B cell (primary cell): ENCODE measurements at regions not wholly inside any gene's neighbourhood (a gene's known extent, or its start where the extent isn't known, plus 50 kb on each side); places are given as distances from the start of the nearest gene placed in this dataset.

Experiments
- ATAC-seq: fragments of 200-7000 bp; cut with Tn5 transposase; one replicate; pipeline ENCODE4 v1.10.0; 2021; ENCODE audit warnings: low read depth, mild to moderate bottlenecking, moderate number of reproducible peaks, moderate library complexity
- CTCF ChIA-PET: fragments of 350-600 bp; sonication (Branson Sonifier 250); formaldehyde crosslinking; loops from one replicate; lab custom pipeline; 2021; ENCODE audit warnings: antibody characterized with exemption, inconsistent platforms; lab: Charles Lee
- POLR2A ChIA-PET: fragments of 350-600 bp; sonication (Branson Sonifier 250); formaldehyde crosslinking; loops from one replicate; lab custom pipeline; 2021; ENCODE audit warnings: antibody characterized with exemption; lab: Charles Lee
- DNase-seq: peaks from one replicate; pipeline ENCODE4 v3.0.0; 2013
- H2AFZ ChIP-seq: 2 replicates; pipeline ENCODE4 v1.6.1; 2012; ENCODE audit warnings: mild to moderate bottlenecking, low read depth, low read length; ENCODE audit not compliant: insufficient read depth, poor library complexity, severe bottlenecking
- H3K27ac ChIP-seq, 2 donors: 1 replicate in 1 of 2; 2 replicates in 1 of 2; pipeline ENCODE4 v1.5.1; 2012 to 2013; ENCODE audit warnings: low read length in 2 of 2, mild to moderate bottlenecking in 2 of 2, moderate library complexity in 1 of 2
- H3K27me3 ChIP-seq, 4 experiments: fragments of 200-600 bp in 1 of 4; sonication (generic) in 1 of 4; replicated peaks in 1 of 4; 1 replicate in 2 of 4; 2 replicates in 2 of 4; pipeline versions ENCODE4 v1.6.1 to v1.7.0; 2013 to 2016; ENCODE audit warnings: low read length in 3 of 4, mild to moderate bottlenecking in 2 of 4, mixed read lengths in 1 of 4, moderate library complexity in 1 of 4; ENCODE audit not compliant: insufficient read depth in 4 of 4, control insufficient read depth in 3 of 4; ENCODE audit errors: control extremely low read depth in 1 of 4
- H3K36me3 ChIP-seq, 2 experiments: replicated peaks in 1 of 2; 1 replicate in 1 of 2; 2 replicates in 1 of 2; pipeline versions ENCODE4 v1.6.1 to v1.7.1; 2013; ENCODE audit warnings: low read length in 1 of 2; ENCODE audit not compliant: insufficient read depth in 2 of 2, control insufficient read depth in 1 of 2; ENCODE audit errors: control extremely low read depth in 1 of 2, extremely low read depth in 1 of 2
- H3K4me1 ChIP-seq, 2 donors: fragments of 200-600 bp in 1 of 2; sonication (generic) in 1 of 2; 1 replicate in 1 of 2; 2 replicates in 1 of 2; pipeline versions ENCODE4 v1.5.1 to v1.6.1; 2013 to 2017; ENCODE audit warnings: low read length in 2 of 2; ENCODE audit not compliant: control insufficient read depth in 2 of 2, insufficient read depth in 2 of 2
- H3K4me2 ChIP-seq: replicated peaks from 2 replicates; pipeline ENCODE3; 2012; ENCODE audit warnings: mild to moderate bottlenecking, low read depth, low read length; ENCODE audit not compliant: poor library complexity, severe bottlenecking
- H3K4me3 ChIP-seq, 5 experiments: fragments of 200-600 bp in 1 of 5; sonication (generic) in 1 of 5; 1 replicate in 3 of 5; 2 replicates in 2 of 5; pipeline versions ENCODE4 v1.5.1 to v1.7.0; 2011 to 2016; ENCODE audit warnings: low read length in 4 of 5, mild to moderate bottlenecking in 4 of 5, low read depth in 2 of 5, control low read depth in 1 of 5, moderate library complexity in 1 of 5; ENCODE audit not compliant: insufficient read depth in 1 of 5; ENCODE audit errors: control extremely low read depth in 1 of 5, extremely low read depth in 1 of 5
- H3K79me2 ChIP-seq: fragments of 200-600 bp; sonication (generic); one replicate; pipeline ENCODE4 v1.6.0; 2016; ENCODE audit warnings: low read length; ENCODE audit not compliant: control insufficient read depth, insufficient read depth
- H3K9ac ChIP-seq: fragments of 200-600 bp; sonication (generic); 2 replicates; pipeline ENCODE4 v1.6.1; 2017; ENCODE audit warnings: mild to moderate bottlenecking, low read length, moderate library complexity
- H3K9me3 ChIP-seq, 3 donors: one replicate each; pipeline versions ENCODE4 v1.6.1 to v1.7.1; 2013; ENCODE audit warnings: low read length in 2 of 3; ENCODE audit not compliant: control insufficient read depth in 2 of 3, insufficient read depth in 1 of 3; ENCODE audit errors: control extremely low read depth in 1 of 3
- H4K20me1 ChIP-seq: 2 replicates; pipeline ENCODE4 v1.6.0; 2012; ENCODE audit warnings: mild to moderate bottlenecking, low read length; ENCODE audit not compliant: insufficient read depth, control insufficient read depth, poor library complexity, severe bottlenecking
- H3K27ac Mint-ChIP-seq: one replicate; pipeline ENCODE4 v1.8.0; 2021; ENCODE audit warnings: mixed read lengths
- H3K27me3 Mint-ChIP-seq: one replicate; pipeline ENCODE4 v1.8.0; 2021; ENCODE audit warnings: mixed read lengths
- H3K4me1 Mint-ChIP-seq: one replicate; pipeline ENCODE4 v1.8.0; 2021; ENCODE audit warnings: mixed read lengths
- H3K4me3 Mint-ChIP-seq: one replicate; pipeline ENCODE4 v1.8.0; 2021; ENCODE audit warnings: mixed read lengths
- H3K9me3 Mint-ChIP-seq: one replicate; pipeline ENCODE4 v1.8.0; 2022; ENCODE audit warnings: mixed read lengths; ENCODE audit not compliant: insufficient read depth
- CTCF ChIP-seq: fragments of 200-600 bp; IDR thresholded peaks from one replicate; pipeline ENCODE4 v1.8.0; 2022; ENCODE audit warnings: antibody characterized with exemption, mild to moderate bottlenecking
- EZH2 ChIP-seq: IDR thresholded peaks from 2 replicates; pipeline ENCODE4 v1.6.1; 2012; ENCODE audit warnings: borderline replicate concordance, low read depth, mild to moderate bottlenecking, moderate library complexity, low read length; ENCODE audit not compliant: insufficient read depth, poor library complexity, severe bottlenecking
- WGBS: methylation state at CpG from one replicate; pipeline ENCODE4 v1.1.5; 2013; ENCODE audit warnings: missing lambda C conversion rate; ENCODE audit not compliant: insufficient coverage; 5-methylcytosine and 5-hydroxymethylcytosine counted together
- intact Hi-C: fragments of 100-400 bp; cut with micrococcal nuclease; formaldehyde crosslinking; loops from one replicate; pipeline ENCODE4 v1.10.0; 2022

- no peaks in the 10 kb centered on the region for H3K9me3 ChIP-seq
- H3K79me2 ChIP-seq: no peaks in the 10 kb centered on the region
- 94% methylated on average over 4 of the region's 6 CpGs for WGBS
- H3K4me1 Mint-ChIP-seq: no peaks in the 10 kb centered on the region
- H3K27me3 ChIP-seq: peaks cover 0 to 3% (median 0%) of the 10 kb centered on the region in 4 experiments
- CTCF ChIA-PET: no interaction called here
- TF ChIP-seq EZH2 (no peak), CTCF (no peak)
- H3K9me3 Mint-ChIP-seq: peaks cover 10% of the 10 kb centered on the region
- H3K4me3 ChIP-seq: no peak overlapping the region
- H3K27me3 Mint-ChIP-seq: peaks cover 6% of the 10 kb centered on the region
- DNase-seq: no peak
- H3K27ac Mint-ChIP-seq: no peak overlapping the region
- no peak overlapping the region for H3K4me3 Mint-ChIP-seq
- no peak overlapping the region for H3K27ac ChIP-seq
- ATAC-seq: no peak
- intact Hi-C loops: no loop called here
- H3K36me3 ChIP-seq: no peaks in the 10 kb centered on the region
- POLR2A ChIA-PET: no interaction called here
- no peak overlapping the region for H3K4me2 ChIP-seq
- no peak overlapping the region for H2AFZ ChIP-seq
- H3K4me1 ChIP-seq: no peaks in the 10 kb centered on the region
- H3K9ac ChIP-seq: no peak overlapping the region
- no peaks in the 10 kb centered on the region for H4K20me1 ChIP-seq
These were observed 166.3 kb downstream of the CD8B2 start for GRCh38 chr2:106653465-106653864.

GRCh38 chr2:106658616-106659015 lies 171.5 kb downstream of the CD8B2 start:
- no peak for TF ChIP-seq EZH2
- no peak for TF ChIP-seq CTCF
- H3K4me1 ChIP-seq: no peaks in the 10 kb centered on the region
- H3K9ac ChIP-seq: no peak overlapping the region
- Mint-ChIP-seq H3K4me3 (no peak overlapping the region), H3K27me3 (no peaks in the 10 kb centered on the region), H3K9me3 (peaks cover 10% of the 10 kb centered on the region), H3K27ac (no peak overlapping the region), H3K4me1 (no peaks in the 10 kb centered on the region)
- DNase-seq (no peak), ATAC-seq (no peak)
- intact Hi-C loops: no loop called here
- no peaks in the 10 kb centered on the region for H3K36me3 ChIP-seq
- H3K9me3 ChIP-seq: peaks cover 0 to 3% (median 0%) of the 10 kb centered on the region in 3 donors
- no peaks in the 10 kb centered on the region for H3K27me3 ChIP-seq
- no peaks in the 10 kb centered on the region for H4K20me1 ChIP-seq
- ChIA-PET POLR2A (no interaction called here), CTCF (no interaction called here)
- no peak overlapping the region for H3K4me2 ChIP-seq
- no peaks in the 10 kb centered on the region for H3K79me2 ChIP-seq
- no peak overlapping the region for H3K27ac ChIP-seq
- H3K4me3 ChIP-seq: no peak overlapping the region
- WGBS: no CpG with 5 or more reads among the region's 4 CpGs
- no peak overlapping the region for H2AFZ ChIP-seq
